ENCODE measurements at regions not wholly inside any gene's neighbourhood (a gene's known extent, or its start where the extent isn't known, plus 50 kb on each side); places are given as distances from the start of the nearest gene placed in this dataset.

GRCh38 chr15:37791693-37792092 is 142.7 kb upstream of the TMCO5A start:
- TF ChIP-seq EGR1 (IDR thresholded peaks at IDR 0.05; ENCODE audit: low read depth in 2 of 2) = no peak
- TF ChIP-seq ATF3 (IDR thresholded peaks at IDR 0.05) = no peak

Data from liver (tissue), 2 donors.